ENCODE measurements at regions not wholly inside any gene's neighbourhood (a gene's known extent, or its start where the extent isn't known, plus 50 kb on each side); places are given as distances from the start of the nearest gene placed in this dataset.

DNA sequence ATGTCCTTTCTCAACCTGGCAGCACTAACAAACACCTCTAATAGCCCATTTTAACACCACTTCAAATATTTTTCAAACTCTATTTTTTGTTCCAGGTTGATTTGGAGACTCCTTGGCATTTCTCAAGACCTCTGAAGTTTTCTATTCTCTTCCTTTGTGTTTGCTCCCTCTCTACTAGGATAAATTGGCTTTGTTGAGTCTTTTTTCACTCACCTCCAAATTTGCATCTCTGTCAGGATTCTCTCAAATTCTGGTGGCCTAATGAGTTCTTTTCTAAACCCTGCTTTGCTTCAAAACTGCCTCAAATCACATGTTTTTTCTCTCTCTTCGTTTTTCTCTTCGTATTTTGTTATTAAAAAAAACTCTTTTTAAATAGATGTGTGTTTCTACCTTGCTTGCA is 582.2 kb upstream of the ADGRL4 start:
- no peak overlapping the region for H3K27ac ChIP-seq (ENCODE audit: low read length)
- peaks cover 30% of the 10 kb centered on the region for H3K9me3 ChIP-seq (ENCODE audit: low read length)
- no peak overlapping the region for H3K4me3 ChIP-seq (ENCODE audit: low read length)
- H3K36me3 ChIP-seq (ENCODE audit: insufficient read depth, low read length), result no peaks in the 10 kb centered on the region
- no peaks in the 10 kb centered on the region for H4K20me1 ChIP-seq (ENCODE audit: insufficient read depth, low read depth, low read length)
- no peaks in the 10 kb centered on the region for H3K27me3 ChIP-seq (ENCODE audit: low read length)
- no peak overlapping the region for H2AFZ ChIP-seq (ENCODE audit: low read length)
- no peaks in the 10 kb centered on the region for H3K79me2 ChIP-seq (ENCODE audit: low read length)
- H3K9ac ChIP-seq (ENCODE audit: low read length), result no peak overlapping the region
- no peak overlapping the region for H3K4me2 ChIP-seq (ENCODE audit: low read depth, low read length, poor library complexity, severe bottlenecking)
- no peaks in the 10 kb centered on the region for H3K9me2 ChIP-seq (replicated peaks; ENCODE audit: insufficient read depth, low read length)
- H3K4me1 ChIP-seq (ENCODE audit: low read length), result no peaks in the 10 kb centered on the region
- no peak for DNase-seq

DNA sequence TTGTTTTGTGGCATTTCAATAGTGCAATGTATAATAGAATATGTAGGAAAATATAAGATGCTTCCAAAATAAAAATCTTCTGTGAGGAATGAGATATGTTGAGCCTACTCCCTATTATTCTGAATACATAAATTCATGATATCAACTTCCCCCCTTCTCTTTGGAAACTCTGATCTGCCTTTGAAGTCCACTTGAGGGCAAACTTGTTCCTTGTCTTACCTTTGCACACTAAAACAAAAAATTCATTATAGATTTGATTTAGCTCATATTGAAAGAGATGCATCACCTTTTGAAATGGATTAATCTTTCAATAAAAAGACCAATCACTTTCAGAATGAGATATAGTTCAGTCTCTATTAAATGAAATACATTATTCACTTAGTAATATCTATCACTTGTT is 580.7 kb upstream of the ADGRL4 start:
- Histone ChIP-seq H4K20me1 (ENCODE audit: insufficient read depth, low read depth, low read length) (no peaks in the 10 kb centered on the region), H3K4me2 (ENCODE audit: low read depth, low read length, poor library complexity, severe bottlenecking) (no peak overlapping the region), H3K79me2 (ENCODE audit: low read length) (no peaks in the 10 kb centered on the region), H3K27me3 (ENCODE audit: low read length) (no peaks in the 10 kb centered on the region), H3K27ac (ENCODE audit: low read length) (no peak overlapping the region), H3K4me1 (ENCODE audit: low read length) (no peaks in the 10 kb centered on the region), H3K36me3 (ENCODE audit: insufficient read depth, low read length) (no peaks in the 10 kb centered on the region), H2AFZ (ENCODE audit: low read length) (no peak overlapping the region), H3K9me3 (ENCODE audit: low read length) (peaks cover 27% of the 10 kb centered on the region), H3K9ac (ENCODE audit: low read length) (no peak overlapping the region), H3K4me3 (ENCODE audit: low read length) (no peak overlapping the region), H3K9me2 (replicated peaks; ENCODE audit: insufficient read depth, low read length) (no peaks in the 10 kb centered on the region)
- no peak for DNase-seq

DNA sequence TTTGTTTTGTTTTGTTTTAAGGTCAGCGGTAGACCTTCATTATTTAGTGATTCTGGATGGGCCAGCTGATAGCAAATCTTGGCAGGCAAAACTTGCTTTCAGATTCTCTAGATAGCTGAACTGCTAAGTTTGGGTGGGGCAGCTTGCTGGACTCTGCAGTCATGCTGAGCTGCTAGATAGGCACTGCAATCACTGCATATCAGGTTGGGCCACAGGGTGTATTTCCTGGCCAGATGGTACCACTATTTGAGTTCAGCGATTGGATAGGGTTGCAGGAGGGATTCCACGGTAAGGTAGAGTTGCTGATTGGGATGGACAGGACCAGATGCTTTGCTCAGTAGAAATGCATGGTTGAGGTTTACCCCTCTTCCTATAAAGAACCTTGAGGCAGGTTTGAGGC is 579.3 kb upstream of the ADGRL4 start:
- Histone ChIP-seq H3K9me3 (ENCODE audit: low read length) (peaks cover 29% of the 10 kb centered on the region), H3K4me2 (ENCODE audit: low read depth, low read length, poor library complexity, severe bottlenecking) (no peak overlapping the region), H4K20me1 (ENCODE audit: insufficient read depth, low read depth, low read length) (no peaks in the 10 kb centered on the region), H3K4me1 (ENCODE audit: low read length) (no peaks in the 10 kb centered on the region), H3K9ac (ENCODE audit: low read length) (no peak overlapping the region), H2AFZ (ENCODE audit: low read length) (no peak overlapping the region), H3K9me2 (replicated peaks; ENCODE audit: insufficient read depth, low read length) (no peaks in the 10 kb centered on the region), H3K27me3 (ENCODE audit: low read length) (no peaks in the 10 kb centered on the region), H3K27ac (ENCODE audit: low read length) (no peak overlapping the region), H3K4me3 (ENCODE audit: low read length) (no peak overlapping the region), H3K79me2 (ENCODE audit: low read length) (no peaks in the 10 kb centered on the region), H3K36me3 (ENCODE audit: insufficient read depth, low read length) (no peaks in the 10 kb centered on the region)
- no peak for DNase-seq

DNA sequence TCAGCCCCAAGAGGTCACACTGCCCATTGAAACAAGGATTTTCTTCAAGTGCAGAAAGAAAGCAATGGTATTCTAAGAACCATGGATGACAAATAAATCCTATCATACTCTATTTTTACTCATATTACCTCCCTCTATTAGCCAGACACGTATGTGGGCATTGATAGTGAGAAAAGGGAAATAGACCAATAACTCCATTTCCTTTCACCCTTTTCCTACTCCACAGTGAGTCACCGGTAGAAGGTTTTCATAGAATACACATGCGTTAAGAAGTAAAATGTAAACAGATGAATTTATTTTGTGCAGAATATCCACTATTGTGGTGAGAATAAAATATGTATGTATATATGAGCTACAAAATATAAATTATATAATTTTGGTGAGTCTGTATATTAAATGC is 568.9 kb upstream of the ADGRL4 start:
- no peaks in the 10 kb centered on the region for H3K9me2 ChIP-seq (replicated peaks; ENCODE audit: insufficient read depth, low read length)
- no peaks in the 10 kb centered on the region for H3K36me3 ChIP-seq (ENCODE audit: insufficient read depth, low read length)
- H2AFZ ChIP-seq (ENCODE audit: low read length), result no peak overlapping the region
- no peak overlapping the region for H3K27ac ChIP-seq (ENCODE audit: low read length)
- no peaks in the 10 kb centered on the region for H3K27me3 ChIP-seq (ENCODE audit: low read length)
- no peaks in the 10 kb centered on the region for H3K79me2 ChIP-seq (ENCODE audit: low read length)
- no peak overlapping the region for H3K4me2 ChIP-seq (ENCODE audit: low read depth, low read length, poor library complexity, severe bottlenecking)
- DNase-seq, result no peak
- no peaks in the 10 kb centered on the region for H3K4me1 ChIP-seq (ENCODE audit: low read length)
- H3K9me3 ChIP-seq (ENCODE audit: low read length), result peaks cover 16% of the 10 kb centered on the region
- H4K20me1 ChIP-seq (ENCODE audit: insufficient read depth, low read depth, low read length), result no peaks in the 10 kb centered on the region
- H3K9ac ChIP-seq (ENCODE audit: low read length), result no peak overlapping the region
- H3K4me3 ChIP-seq (ENCODE audit: low read length), result no peak overlapping the region

DNA sequence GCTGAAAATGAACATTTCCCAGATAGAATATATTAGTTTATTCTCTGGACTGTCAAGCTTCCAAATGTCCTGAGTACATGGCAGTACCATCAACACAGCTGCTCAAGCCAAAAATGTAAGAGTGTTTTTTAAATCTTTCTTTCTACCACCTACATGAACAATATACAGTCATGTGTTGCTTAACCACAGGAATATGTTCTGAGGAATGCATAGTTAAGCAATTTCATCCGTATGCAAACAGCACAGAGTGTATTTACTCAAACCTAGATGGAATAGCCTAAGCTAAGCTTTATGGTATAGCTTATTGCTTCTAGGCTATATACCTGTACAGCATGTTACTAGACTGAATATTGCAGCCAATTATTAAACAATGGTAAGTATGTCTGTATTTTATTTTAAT is 561.9 kb upstream of the ADGRL4 start:
- Histone ChIP-seq H4K20me1 (ENCODE audit: insufficient read depth, low read depth, low read length) (no peaks in the 10 kb centered on the region), H3K9me2 (replicated peaks; ENCODE audit: insufficient read depth, low read length) (no peaks in the 10 kb centered on the region), H2AFZ (ENCODE audit: low read length) (no peak overlapping the region), H3K27ac (ENCODE audit: low read length) (no peak overlapping the region), H3K79me2 (ENCODE audit: low read length) (no peaks in the 10 kb centered on the region), H3K4me1 (ENCODE audit: low read length) (no peaks in the 10 kb centered on the region), H3K4me2 (ENCODE audit: low read depth, low read length, poor library complexity, severe bottlenecking) (no peak overlapping the region), H3K27me3 (ENCODE audit: low read length) (no peaks in the 10 kb centered on the region), H3K9ac (ENCODE audit: low read length) (no peak overlapping the region), H3K4me3 (ENCODE audit: low read length) (no peak overlapping the region), H3K9me3 (ENCODE audit: low read length) (peaks cover 10% of the 10 kb centered on the region), H3K36me3 (ENCODE audit: insufficient read depth, low read length) (no peaks in the 10 kb centered on the region)
- DNase-seq, result no peak

DNA sequence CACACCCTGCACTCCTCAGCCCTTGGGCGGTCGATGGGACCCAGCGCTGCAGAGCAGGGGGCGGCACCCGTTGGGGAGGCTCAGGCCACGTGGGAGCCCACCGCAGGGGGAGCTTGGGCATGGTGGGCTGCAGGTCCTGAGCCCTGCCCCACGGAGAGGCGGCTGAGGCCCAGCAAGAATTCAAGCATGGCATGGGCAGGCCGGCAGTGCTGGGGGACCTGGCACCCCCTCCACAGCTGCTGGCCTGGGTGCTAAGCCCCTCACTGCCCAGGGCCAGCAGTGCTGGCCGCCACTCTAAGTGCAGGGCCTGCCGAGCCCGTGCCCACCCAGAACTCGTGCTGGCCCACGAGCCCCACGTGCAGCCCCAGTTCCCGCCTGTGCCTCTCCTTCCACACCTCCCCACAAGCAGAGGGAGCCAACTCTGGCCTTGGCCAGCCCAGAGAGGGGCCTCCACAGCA is 555.0 kb upstream of the ADGRL4 start:
- H3K9me2 ChIP-seq (replicated peaks; ENCODE audit: insufficient read depth, low read length), result no peaks in the 10 kb centered on the region
- no peak overlapping the region for H3K27ac ChIP-seq (ENCODE audit: low read length)
- no peak overlapping the region for H2AFZ ChIP-seq (ENCODE audit: low read length)
- H3K4me2 ChIP-seq (ENCODE audit: low read depth, low read length, poor library complexity, severe bottlenecking), result no peak overlapping the region
- no peaks in the 10 kb centered on the region for H3K79me2 ChIP-seq (ENCODE audit: low read length)
- no peaks in the 10 kb centered on the region for H3K27me3 ChIP-seq (ENCODE audit: low read length)
- DNase-seq, result no peak
- H3K4me1 ChIP-seq (ENCODE audit: low read length), result no peaks in the 10 kb centered on the region
- H3K36me3 ChIP-seq (ENCODE audit: insufficient read depth, low read length), result no peaks in the 10 kb centered on the region
- H3K4me3 ChIP-seq (ENCODE audit: low read length), result no peak overlapping the region
- H3K9me3 ChIP-seq (ENCODE audit: low read length), result peaks cover 24% of the 10 kb centered on the region
- no peaks in the 10 kb centered on the region for H4K20me1 ChIP-seq (ENCODE audit: insufficient read depth, low read depth, low read length)
- no peak overlapping the region for H3K9ac ChIP-seq (ENCODE audit: low read length)

DNA sequence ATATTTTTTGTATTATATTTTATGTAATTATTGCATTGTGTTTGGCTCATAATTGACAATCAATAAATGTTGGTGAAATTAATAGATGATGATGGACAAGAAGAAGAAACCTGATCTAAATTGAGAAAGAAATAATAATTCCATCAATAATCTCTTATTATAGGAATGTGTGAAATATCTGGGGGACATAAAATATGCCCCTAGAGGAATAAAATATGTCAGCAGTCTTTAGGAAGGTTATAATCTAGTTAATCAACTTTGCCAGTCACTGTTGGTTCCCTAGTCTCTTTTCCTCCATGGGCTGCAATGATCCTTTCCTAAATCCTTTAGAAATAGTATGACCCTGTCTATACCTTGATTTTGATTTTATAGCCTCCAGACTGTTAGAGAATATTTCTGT is 549.7 kb upstream of the ADGRL4 start:
- DNase-seq, result no peak
- no peak overlapping the region for H3K27ac ChIP-seq (ENCODE audit: low read length)
- H3K4me2 ChIP-seq (ENCODE audit: low read depth, low read length, poor library complexity, severe bottlenecking), result no peak overlapping the region
- H3K4me1 ChIP-seq (ENCODE audit: low read length), result no peaks in the 10 kb centered on the region
- H3K9ac ChIP-seq (ENCODE audit: low read length), result no peak overlapping the region
- H3K4me3 ChIP-seq (ENCODE audit: low read length), result no peak overlapping the region
- no peaks in the 10 kb centered on the region for H3K27me3 ChIP-seq (ENCODE audit: low read length)
- H3K79me2 ChIP-seq (ENCODE audit: low read length), result no peaks in the 10 kb centered on the region
- peaks cover 14% of the 10 kb centered on the region for H3K9me3 ChIP-seq (ENCODE audit: low read length)
- H4K20me1 ChIP-seq (ENCODE audit: insufficient read depth, low read depth, low read length), result no peaks in the 10 kb centered on the region
- H3K36me3 ChIP-seq (ENCODE audit: insufficient read depth, low read length), result no peaks in the 10 kb centered on the region
- H2AFZ ChIP-seq (ENCODE audit: low read length), result no peak overlapping the region
- no peaks in the 10 kb centered on the region for H3K9me2 ChIP-seq (replicated peaks; ENCODE audit: insufficient read depth, low read length)

DNA sequence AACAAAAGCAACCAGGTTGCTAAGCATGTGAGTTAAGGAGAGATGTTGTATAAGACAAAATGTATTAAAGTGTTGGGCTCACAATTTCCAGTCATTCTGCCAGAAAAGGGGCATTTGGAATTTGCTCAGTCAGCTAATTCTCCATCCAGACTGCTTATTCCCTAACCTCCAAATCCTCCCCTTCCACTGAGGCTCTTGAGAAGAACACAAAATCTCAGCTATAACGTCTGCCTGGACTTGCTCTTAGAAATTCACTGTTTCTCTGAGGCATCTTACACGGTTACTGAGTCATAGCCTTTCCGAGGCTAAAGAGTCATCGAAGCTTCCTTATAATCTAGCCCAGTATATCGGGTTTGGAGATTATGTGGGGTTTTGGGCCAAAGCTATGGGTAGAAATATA is 548.2 kb upstream of the ADGRL4 start:
- H3K4me2 ChIP-seq (ENCODE audit: low read depth, low read length, poor library complexity, severe bottlenecking), result no peak overlapping the region
- H4K20me1 ChIP-seq (ENCODE audit: insufficient read depth, low read depth, low read length), result no peaks in the 10 kb centered on the region
- DNase-seq, result no peak
- no peak overlapping the region for H2AFZ ChIP-seq (ENCODE audit: low read length)
- peaks cover 15% of the 10 kb centered on the region for H3K9me3 ChIP-seq (ENCODE audit: low read length)
- no peaks in the 10 kb centered on the region for H3K27me3 ChIP-seq (ENCODE audit: low read length)
- H3K79me2 ChIP-seq (ENCODE audit: low read length), result no peaks in the 10 kb centered on the region
- no peak overlapping the region for H3K27ac ChIP-seq (ENCODE audit: low read length)
- no peak overlapping the region for H3K9ac ChIP-seq (ENCODE audit: low read length)
- H3K4me1 ChIP-seq (ENCODE audit: low read length), result no peaks in the 10 kb centered on the region
- no peak overlapping the region for H3K4me3 ChIP-seq (ENCODE audit: low read length)
- no peaks in the 10 kb centered on the region for H3K36me3 ChIP-seq (ENCODE audit: insufficient read depth, low read length)
- H3K9me2 ChIP-seq (replicated peaks; ENCODE audit: insufficient read depth, low read length), result no peaks in the 10 kb centered on the region

DNA sequence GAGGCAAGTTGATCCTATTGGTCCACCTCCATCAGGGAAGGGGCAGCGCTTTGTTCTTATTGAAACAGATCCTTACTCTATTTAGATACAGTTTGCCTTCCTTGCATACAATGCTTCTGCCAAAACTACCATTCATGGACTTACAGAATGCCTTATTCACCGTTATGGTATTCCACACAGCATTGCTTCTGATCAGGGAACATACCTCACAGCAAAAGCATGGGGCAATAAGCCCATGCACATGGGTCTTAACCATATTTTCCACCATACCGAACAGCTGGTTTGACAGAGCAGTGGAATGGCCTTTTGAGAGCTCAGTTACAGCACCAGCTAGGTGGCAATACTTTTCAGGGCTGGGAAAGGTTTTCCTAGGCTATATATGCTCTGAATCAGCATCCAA is 544.8 kb upstream of the ADGRL4 start:
- Histone ChIP-seq H3K4me2 (ENCODE audit: low read depth, low read length, poor library complexity, severe bottlenecking) (no peak overlapping the region), H3K36me3 (ENCODE audit: insufficient read depth, low read length) (no peaks in the 10 kb centered on the region), H3K79me2 (ENCODE audit: low read length) (no peaks in the 10 kb centered on the region), H3K9me2 (replicated peaks; ENCODE audit: insufficient read depth, low read length) (no peaks in the 10 kb centered on the region), H3K9ac (ENCODE audit: low read length) (no peak overlapping the region), H4K20me1 (ENCODE audit: insufficient read depth, low read depth, low read length) (no peaks in the 10 kb centered on the region), H3K4me1 (ENCODE audit: low read length) (no peaks in the 10 kb centered on the region), H3K27me3 (ENCODE audit: low read length) (no peaks in the 10 kb centered on the region), H3K27ac (ENCODE audit: low read length) (no peak overlapping the region), H2AFZ (ENCODE audit: low read length) (no peak overlapping the region), H3K4me3 (ENCODE audit: low read length) (no peak overlapping the region), H3K9me3 (ENCODE audit: low read length) (peaks cover 16% of the 10 kb centered on the region)
- no peak for DNase-seq
